ENCODE measurements at regions not wholly inside any gene's neighbourhood (a gene's known extent, or its start where the extent isn't known, plus 50 kb on each side); places are given as distances from the start of the nearest gene placed in this dataset.
"Not testable (repeated sequence)": the region's sequence is repeated elsewhere in the genome, so short reads cannot be mapped to it uniquely, and the experiment has no call there.

GRCh38 chr4:33065749-33066148, 2345.6 kb downstream of the PCDH7 start:
- DNase-seq, result no peak

GRCh38 chr4:33067221-33067620, 2347.1 kb downstream of the PCDH7 start:
- DNase-seq, result no peak

- no peak for DNase-seq
Measured at GRCh38 chr4:33068539-33068938, 2348.4 kb downstream of the PCDH7 start.

GRCh38 chr4:33071535-33071934, 2351.4 kb downstream of the PCDH7 start:
- no peak for DNase-seq

- no peak for DNase-seq
Measured at GRCh38 chr4:33072298-33073089, 2352.3 kb downstream of the PCDH7 start.

- DNase-seq, result peak; percentile 66
Measured at GRCh38 chr4:33073811-33074210, 2353.6 kb downstream of the PCDH7 start.

- no peak for DNase-seq
Measured at GRCh38 chr4:33078145-33078544, 2358.0 kb downstream of the PCDH7 start.

- no peak for DNase-seq
Measured at GRCh38 chr4:33080275-33080674, 2360.1 kb downstream of the PCDH7 start.

- DNase-seq, result no peak
Measured at GRCh38 chr4:33085709-33086108, 2365.5 kb downstream of the PCDH7 start.

GRCh38 chr4:33086331-33086925, 2366.3 kb downstream of the PCDH7 start:
- DNase-seq, result no peak

GRCh38 chr4:33088713-33089112, 2368.5 kb downstream of the PCDH7 start:
- no peak for DNase-seq

GRCh38 chr4:33090910-33091309, 2370.7 kb downstream of the PCDH7 start:
- DNase-seq, result no peak

- no peak for DNase-seq
Measured at GRCh38 chr4:33091961-33092360, 2371.8 kb downstream of the PCDH7 start.

- DNase-seq, result no peak
Measured at GRCh38 chr4:33104273-33104672, 2384.1 kb downstream of the PCDH7 start.

- DNase-seq, result peak; percentile 44
Measured at GRCh38 chr4:33107814-33108213, 2387.6 kb downstream of the PCDH7 start.

- peak; percentile 35 for DNase-seq
Measured at GRCh38 chr4:33111117-33111516, 2390.9 kb downstream of the PCDH7 start.

GRCh38 chr4:33116871-33117270, 2396.7 kb downstream of the PCDH7 start:
- DNase-seq, result peak; percentile 10

- DNase-seq, result no peak
Measured at GRCh38 chr4:33126002-33126401, 2405.8 kb downstream of the PCDH7 start.

GRCh38 chr4:33130662-33131061, 2410.5 kb downstream of the PCDH7 start:
- not testable (repeated sequence) for DNase-seq

- DNase-seq, result no peak
Measured at GRCh38 chr4:33133723-33134122, 2413.6 kb downstream of the PCDH7 start.

GRCh38 chr4:33134366-33134765, 2414.2 kb downstream of the PCDH7 start:
- DNase-seq, result no peak

GRCh38 chr4:33149658-33150524, 2429.7 kb downstream of the PCDH7 start:
- no peak for DNase-seq

GRCh38 chr4:33150525-33150910, 2430.3 kb downstream of the PCDH7 start:
- DNase-seq, result no peak

- peak; percentile 20 for DNase-seq
Measured at GRCh38 chr4:33160126-33160525, 2440.0 kb downstream of the PCDH7 start.

Data from EL (cell line).